ENCODE measurements at regions not wholly inside any gene's neighbourhood (a gene's known extent, or its start where the extent isn't known, plus 50 kb on each side); places are given as distances from the start of the nearest gene placed in this dataset.

DNA sequence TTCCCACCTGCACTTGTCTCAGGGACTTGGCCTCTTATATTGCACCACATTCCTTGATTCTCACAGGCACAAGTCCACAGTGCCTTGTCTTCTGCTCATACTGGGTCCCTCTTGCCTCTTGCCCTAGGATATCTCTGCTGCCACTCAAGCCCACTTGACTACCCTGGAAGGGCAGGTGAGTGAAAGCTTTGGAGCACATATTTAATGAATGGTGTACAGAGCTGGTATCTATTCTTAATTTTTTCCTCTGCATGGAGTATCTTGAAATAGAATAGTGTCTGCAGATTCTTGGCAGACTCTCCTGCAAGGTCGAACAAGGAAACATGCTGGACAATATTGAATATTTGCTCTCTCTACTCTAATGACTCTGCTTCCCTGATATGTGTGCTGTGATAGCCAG lies 1248.0 kb downstream of the MAT2B start:
- no peaks in the 10 kb centered on the region for H3K36me3 Mint-ChIP-seq
- H3K4me3 Mint-ChIP-seq = no peak overlapping the region
- H3K9me3 Mint-ChIP-seq = peaks cover 2% of the 10 kb centered on the region
- DNase-seq (ENCODE audit: low spot score in 2 of 2) = no peak
- no peaks in the 10 kb centered on the region for H3K4me1 Mint-ChIP-seq
- ATAC-seq = no peak
- no peak overlapping the region for H3K27ac Mint-ChIP-seq

DNA sequence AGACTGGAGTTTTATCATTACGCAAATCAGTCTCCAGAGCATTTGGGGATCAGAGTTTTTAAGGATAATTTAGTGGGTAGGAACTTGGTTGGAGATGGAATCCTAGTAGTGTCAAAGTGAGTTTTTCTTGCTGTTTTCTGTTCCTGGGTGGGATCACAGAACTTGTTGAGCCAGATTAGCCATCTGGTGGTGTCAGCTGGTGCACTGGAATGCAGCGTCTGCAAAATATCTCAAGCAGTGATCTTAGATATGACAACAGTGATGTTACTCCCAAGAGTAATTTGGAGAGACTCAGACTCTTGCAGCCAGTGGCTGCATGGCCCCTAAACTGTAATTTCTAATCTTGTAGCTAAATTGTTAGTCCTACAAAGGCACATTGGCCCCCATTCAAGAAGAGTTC lies 1257.8 kb downstream of the MAT2B start:
- no peak overlapping the region for H3K4me3 Mint-ChIP-seq
- ATAC-seq = no peak
- DNase-seq (ENCODE audit: low spot score in 2 of 2) = no peak
- peaks cover 7% of the 10 kb centered on the region for H3K9me3 Mint-ChIP-seq
- H3K27ac Mint-ChIP-seq = no peak overlapping the region
- no peaks in the 10 kb centered on the region for H3K4me1 Mint-ChIP-seq
- H3K36me3 Mint-ChIP-seq = no peaks in the 10 kb centered on the region

DNA sequence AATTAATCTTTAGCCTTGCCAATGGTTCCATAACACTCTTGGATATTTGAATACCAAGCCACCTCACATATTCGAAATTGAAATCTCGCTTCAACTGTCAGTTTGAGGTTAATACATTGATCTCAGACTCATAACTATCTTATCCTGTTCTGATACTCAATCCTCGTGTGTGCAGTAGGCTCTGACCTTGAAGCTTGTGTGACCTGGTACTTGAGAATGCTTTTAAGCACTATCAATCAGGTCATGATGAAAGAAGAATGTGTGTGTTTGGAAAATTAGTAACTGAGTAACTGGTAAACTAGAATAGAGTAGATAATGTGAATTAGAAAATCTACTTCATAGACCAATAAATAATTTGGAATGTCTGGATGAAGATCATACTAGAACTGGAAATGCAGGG lies 1266.7 kb downstream of the MAT2B start:
- Mint-ChIP-seq H3K27ac (no peak overlapping the region), H3K9me3 (peaks cover 22% of the 10 kb centered on the region), H3K4me1 (no peaks in the 10 kb centered on the region), H3K36me3 (no peaks in the 10 kb centered on the region), H3K4me3 (no peak overlapping the region)
- DNase-seq (ENCODE audit: low spot score in 2 of 2) (no peak), ATAC-seq (no peak)

DNA sequence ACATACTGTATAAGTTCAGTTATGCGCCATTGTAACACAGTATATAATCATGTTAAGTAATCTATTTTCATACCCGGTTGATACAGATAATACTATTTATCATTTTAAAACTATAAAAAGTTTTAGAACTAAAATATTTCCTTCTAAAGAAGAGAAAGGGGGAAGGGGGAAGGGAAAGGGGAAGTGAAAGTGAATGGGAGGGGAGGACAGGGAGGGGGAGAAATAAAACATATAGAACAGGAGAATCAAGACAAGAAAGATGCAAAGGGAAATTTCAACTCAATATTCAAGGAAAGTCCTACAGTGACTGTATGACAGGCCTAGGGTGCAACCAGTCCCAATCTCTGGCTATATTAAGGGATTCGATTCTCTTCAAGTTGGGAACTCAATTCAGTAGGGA lies 1278.8 kb downstream of the MAT2B start:
- Mint-ChIP-seq H3K4me3 (no peak overlapping the region), H3K36me3 (no peaks in the 10 kb centered on the region), H3K27ac (no peak overlapping the region)

DNA sequence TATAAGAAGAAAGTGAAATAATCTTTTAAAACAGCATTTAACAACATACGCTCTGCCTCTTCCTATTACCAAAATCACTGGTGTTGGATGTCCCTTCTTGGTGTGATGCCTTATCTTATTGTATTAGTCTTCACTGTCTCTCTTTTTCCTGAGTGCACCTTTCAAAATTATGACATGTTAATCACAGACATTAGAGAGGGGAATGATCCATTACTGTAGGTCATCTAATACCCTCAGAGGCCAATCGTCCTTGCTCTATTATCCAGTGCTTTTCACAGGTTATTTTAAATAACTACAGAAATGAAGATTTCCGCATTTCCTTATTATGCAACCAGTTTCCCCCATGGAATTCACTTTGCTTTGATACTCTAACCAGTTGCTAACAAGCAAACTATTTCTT lies 1292.7 kb downstream of the MAT2B start:
- peaks cover 5% of the 10 kb centered on the region for H3K9me3 Mint-ChIP-seq
- H3K4me1 Mint-ChIP-seq = no peaks in the 10 kb centered on the region
- H3K27ac Mint-ChIP-seq = no peak overlapping the region
- no peaks in the 10 kb centered on the region for H3K36me3 Mint-ChIP-seq
- H3K4me3 Mint-ChIP-seq = no peak overlapping the region
- ATAC-seq (no peak), DNase-seq (ENCODE audit: low spot score in 2 of 2) (no peak)

More for the DNA sequence above, 1278.8 kb downstream of the MAT2B start:
- Mint-ChIP-seq H3K4me1 (no peaks in the 10 kb centered on the region), H3K9me3 (peaks cover 9% of the 10 kb centered on the region)
- no peak for DNase-seq (ENCODE audit: low spot score in 2 of 2)
- ATAC-seq = no peak

DNA sequence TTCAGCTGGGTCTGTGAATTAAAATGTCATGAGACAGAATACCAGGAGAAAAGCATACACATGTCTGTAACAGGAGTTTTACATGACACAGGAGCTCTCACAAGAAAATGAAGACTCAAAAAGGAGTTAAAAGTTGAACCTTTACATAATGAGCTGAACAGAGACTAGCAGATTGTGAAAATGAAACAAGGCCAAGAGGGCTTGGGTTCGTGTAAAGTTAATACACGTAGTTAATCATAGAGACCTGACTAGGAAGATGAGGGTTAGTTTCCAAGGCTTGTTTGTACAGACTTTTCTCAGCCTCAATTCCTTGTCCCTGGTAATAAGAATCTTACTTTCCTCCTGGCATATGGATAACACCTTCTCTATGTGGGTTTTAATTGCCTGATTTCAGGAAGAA lies 1294.0 kb downstream of the MAT2B start:
- Mint-ChIP-seq H3K9me3 (peaks cover 5% of the 10 kb centered on the region), H3K4me1 (no peaks in the 10 kb centered on the region), H3K36me3 (no peaks in the 10 kb centered on the region), H3K27ac (no peak overlapping the region), H3K4me3 (no peak overlapping the region)
- no peak for DNase-seq (ENCODE audit: low spot score in 2 of 2)
- no peak for ATAC-seq

DNA sequence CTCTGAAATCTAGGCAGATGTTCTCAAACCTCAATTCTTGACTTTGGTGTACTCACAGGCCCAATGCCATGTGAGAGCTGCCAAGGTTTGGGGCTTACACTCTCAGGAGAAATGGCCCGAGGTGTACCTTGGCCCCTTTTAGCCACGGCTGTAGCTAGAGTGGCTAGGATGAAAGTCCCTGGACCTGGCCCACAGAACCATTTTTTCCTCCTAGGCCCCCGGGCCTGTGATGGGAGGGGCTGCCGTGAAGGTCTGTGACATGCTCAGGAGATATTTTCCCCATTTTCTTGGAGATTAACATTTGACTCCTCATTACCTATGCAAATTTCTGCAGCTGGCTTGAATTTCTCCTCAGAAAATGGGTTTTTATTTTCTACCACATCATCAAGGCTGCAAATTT lies 1296.5 kb downstream of the MAT2B start:
- Mint-ChIP-seq H3K4me3 (no peak overlapping the region), H3K27ac (no peak overlapping the region), H3K36me3 (no peaks in the 10 kb centered on the region), H3K9me3 (peaks cover 10% of the 10 kb centered on the region), H3K4me1 (no peaks in the 10 kb centered on the region)
- no peak for DNase-seq (ENCODE audit: low spot score in 2 of 2)
- no peak for ATAC-seq

DNA sequence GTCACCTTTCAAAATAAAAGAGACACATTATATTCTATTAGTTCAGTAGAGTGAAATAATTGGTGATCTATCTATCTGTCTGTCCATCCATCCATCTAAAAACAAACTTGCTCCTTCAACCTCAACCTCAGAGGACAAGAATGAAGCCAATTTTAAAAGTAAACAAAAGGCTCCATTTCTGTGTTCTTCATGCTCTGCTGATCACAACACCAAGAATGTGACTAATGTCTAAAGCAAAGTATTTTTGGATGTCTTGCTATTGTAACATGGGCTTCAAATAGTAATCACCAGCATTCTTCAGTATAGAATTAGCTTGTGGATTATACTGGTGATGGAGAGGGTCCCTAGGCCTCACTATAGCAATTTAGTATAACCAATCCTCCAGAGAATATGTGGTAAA lies 1304.4 kb downstream of the MAT2B start:
- Mint-ChIP-seq H3K36me3 (no peaks in the 10 kb centered on the region), H3K27ac (no peak overlapping the region), H3K9me3 (peaks cover 3% of the 10 kb centered on the region), H3K4me1 (no peaks in the 10 kb centered on the region), H3K4me3 (no peak overlapping the region)
- no peak for ATAC-seq
- no peak for DNase-seq (ENCODE audit: low spot score in 2 of 2)

DNA sequence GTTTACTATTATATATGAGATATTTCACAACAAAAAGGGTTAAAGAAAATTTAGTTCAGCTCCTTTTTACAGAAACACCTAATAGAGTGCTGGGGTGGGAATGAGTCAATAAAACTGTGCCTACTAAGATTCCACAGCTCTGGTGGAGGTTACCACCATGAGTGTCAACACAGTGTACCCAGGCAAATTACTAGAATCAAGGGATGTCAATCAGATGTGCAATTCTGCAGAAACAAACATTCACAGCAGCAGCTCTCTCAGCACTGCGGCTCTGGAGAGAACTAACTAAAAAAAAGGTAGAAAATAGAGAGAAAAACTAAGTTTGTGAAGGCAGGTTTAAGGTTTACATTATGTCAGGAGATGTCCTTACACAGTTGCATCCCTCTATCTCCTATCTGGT lies 1313.0 kb downstream of the MAT2B start:
- ATAC-seq (no peak), DNase-seq (ENCODE audit: low spot score in 2 of 2) (no peak)
- Mint-ChIP-seq H3K9me3 (peaks cover 3% of the 10 kb centered on the region), H3K4me1 (no peaks in the 10 kb centered on the region), H3K36me3 (no peaks in the 10 kb centered on the region), H3K27ac (no peak overlapping the region), H3K4me3 (no peak overlapping the region)

DNA sequence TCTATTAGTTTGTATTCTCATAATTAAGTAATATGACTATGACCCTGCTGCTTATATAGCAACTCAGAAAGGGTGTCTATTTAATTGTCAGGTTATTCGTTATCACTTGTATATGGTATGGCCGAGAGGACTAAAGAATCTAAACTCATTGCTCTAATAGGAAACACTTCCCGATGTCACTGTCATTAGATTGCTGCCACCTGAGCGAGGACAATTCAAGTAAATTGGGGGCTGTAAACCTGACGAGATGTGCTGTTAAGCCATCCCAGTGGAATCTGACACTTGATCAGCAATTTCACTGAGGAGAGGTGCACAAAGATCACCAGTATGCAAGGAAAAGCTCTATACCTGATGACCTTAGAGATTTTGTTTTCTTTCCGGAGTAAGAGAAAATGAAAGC lies 1319.3 kb downstream of the MAT2B start:
- H3K4me3 Mint-ChIP-seq = no peak overlapping the region
- ATAC-seq = no peak
- no peak overlapping the region for H3K27ac Mint-ChIP-seq
- H3K9me3 Mint-ChIP-seq = peaks cover 9% of the 10 kb centered on the region
- no peak for DNase-seq (ENCODE audit: low spot score in 2 of 2)
- H3K4me1 Mint-ChIP-seq = no peaks in the 10 kb centered on the region
- H3K36me3 Mint-ChIP-seq = no peaks in the 10 kb centered on the region

DNA sequence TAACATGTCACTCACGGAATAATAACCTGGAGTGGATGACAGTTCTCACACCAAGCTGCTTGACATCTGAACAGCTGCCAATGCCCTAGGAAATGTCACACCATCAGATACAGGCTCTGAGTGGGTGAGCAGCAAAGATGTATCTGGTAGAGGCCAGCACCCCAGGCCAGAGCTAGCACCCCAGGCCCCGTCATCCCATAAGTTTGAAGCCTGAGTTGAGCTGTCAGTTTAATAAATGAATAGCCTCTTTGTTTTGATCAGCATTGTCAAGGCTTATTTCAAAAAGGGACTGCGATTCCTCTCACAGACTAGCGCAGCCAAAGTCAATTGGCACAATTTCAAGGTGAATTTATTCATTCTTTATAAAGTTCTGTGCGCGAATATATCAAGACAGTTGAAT lies 1327.1 kb downstream of the MAT2B start:
- no peak for ATAC-seq
- peaks cover 5% of the 10 kb centered on the region for H3K9me3 Mint-ChIP-seq
- no peaks in the 10 kb centered on the region for H3K36me3 Mint-ChIP-seq
- no peaks in the 10 kb centered on the region for H3K4me1 Mint-ChIP-seq
- no peak for DNase-seq (ENCODE audit: low spot score in 2 of 2)
- no peak overlapping the region for H3K4me3 Mint-ChIP-seq
- H3K27ac Mint-ChIP-seq = no peak overlapping the region

DNA sequence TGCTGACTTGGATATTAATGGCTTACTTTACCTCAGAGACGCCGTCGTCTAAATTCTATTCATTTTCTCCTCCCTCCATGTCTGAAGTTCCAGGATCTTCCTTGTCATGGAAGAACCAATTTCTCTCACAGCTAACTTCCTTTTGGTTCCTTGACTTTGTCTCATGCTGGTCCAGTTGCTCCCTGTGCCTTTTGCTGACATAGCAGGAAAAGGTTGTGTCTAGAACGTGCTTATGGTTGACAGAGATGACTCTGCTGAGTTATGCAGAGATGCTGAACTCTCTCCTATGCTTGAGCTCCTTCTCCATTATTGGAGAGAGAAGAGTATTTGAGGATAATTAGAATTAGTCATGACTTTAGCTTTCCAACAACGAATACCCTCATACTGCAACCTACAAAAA lies 1338.9 kb downstream of the MAT2B start:
- no peak overlapping the region for H3K27ac Mint-ChIP-seq
- DNase-seq (ENCODE audit: low spot score in 2 of 2) = no peak
- ATAC-seq = no peak
- H3K36me3 Mint-ChIP-seq = no peaks in the 10 kb centered on the region
- H3K4me3 Mint-ChIP-seq = no peak overlapping the region
- H3K9me3 Mint-ChIP-seq = peaks cover 16% of the 10 kb centered on the region
- no peaks in the 10 kb centered on the region for H3K4me1 Mint-ChIP-seq

DNA sequence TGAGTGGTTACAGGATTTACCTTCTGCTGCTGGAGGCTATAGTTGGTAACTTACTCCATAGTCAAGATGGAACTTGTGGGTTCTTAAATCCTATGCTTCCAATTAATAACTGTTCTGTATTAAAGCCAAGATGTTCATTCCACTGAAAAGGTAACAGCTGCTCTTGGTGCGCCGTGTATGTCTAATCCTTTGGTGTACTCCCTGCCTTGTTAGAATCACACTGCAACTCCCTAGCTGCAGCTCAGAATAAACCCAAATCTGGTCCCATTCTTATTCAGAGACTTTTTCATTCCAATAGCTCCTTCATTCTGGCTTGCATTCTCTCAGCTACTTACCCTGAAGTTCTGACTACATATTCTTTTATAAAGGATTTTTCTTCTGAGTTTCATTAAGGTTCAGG lies 1355.5 kb downstream of the MAT2B start:
- no peak overlapping the region for H3K4me3 Mint-ChIP-seq
- DNase-seq (ENCODE audit: low spot score in 2 of 2) (no peak), ATAC-seq (no peak)
- H3K27ac Mint-ChIP-seq = no peak overlapping the region
- no peaks in the 10 kb centered on the region for H3K4me1 Mint-ChIP-seq
- H3K36me3 Mint-ChIP-seq = no peaks in the 10 kb centered on the region
- H3K9me3 Mint-ChIP-seq = peaks cover 12% of the 10 kb centered on the region

DNA sequence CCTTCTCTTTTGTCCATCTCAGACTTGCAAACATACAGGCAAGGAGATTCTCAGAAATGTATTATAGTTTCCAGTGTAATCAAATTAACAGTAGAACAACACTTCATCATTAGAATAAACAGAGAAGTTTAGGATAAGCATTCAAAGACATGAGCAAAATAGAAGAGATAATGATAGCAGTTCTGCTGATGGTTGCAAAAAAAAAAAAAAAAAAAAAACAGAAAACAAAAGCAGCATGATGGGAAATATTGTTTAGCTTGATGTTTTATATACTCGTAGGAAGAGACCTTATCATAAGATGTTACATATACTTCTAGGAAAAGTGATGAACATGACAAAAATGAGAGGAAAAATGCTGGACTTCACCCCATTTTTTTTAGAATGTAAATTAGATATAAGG lies 1356.2 kb downstream of the MAT2B start:
- no peaks in the 10 kb centered on the region for H3K36me3 Mint-ChIP-seq
- ATAC-seq (no peak), DNase-seq (ENCODE audit: low spot score in 2 of 2) (no peak)
- H3K9me3 Mint-ChIP-seq = peaks cover 12% of the 10 kb centered on the region
- no peak overlapping the region for H3K4me3 Mint-ChIP-seq
- no peaks in the 10 kb centered on the region for H3K4me1 Mint-ChIP-seq
- no peak overlapping the region for H3K27ac Mint-ChIP-seq

DNA sequence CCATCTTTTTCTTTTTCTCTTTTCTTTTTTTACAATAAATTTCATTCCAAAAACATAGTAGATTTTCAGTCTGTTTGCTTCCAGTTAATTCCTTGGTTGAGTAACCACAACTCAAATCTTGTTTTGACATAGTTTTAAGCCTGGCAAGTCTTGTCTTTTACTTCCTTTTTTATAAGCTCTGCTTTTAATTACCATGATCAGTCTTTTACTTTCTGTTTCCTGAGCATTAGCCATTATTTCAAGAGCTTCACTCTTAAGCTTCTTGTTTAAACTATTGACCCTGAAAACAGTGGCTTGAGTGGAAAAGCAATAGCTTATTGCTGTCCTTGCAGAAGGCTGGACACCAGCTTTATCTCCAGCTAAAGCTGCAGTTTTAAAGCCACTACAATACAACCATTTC lies 1363.3 kb downstream of the MAT2B start:
- DNase-seq (ENCODE audit: low spot score in 2 of 2) = no peak
- H3K27ac Mint-ChIP-seq = no peak overlapping the region
- ATAC-seq = no peak
- no peaks in the 10 kb centered on the region for H3K36me3 Mint-ChIP-seq
- no peaks in the 10 kb centered on the region for H3K4me1 Mint-ChIP-seq
- H3K9me3 Mint-ChIP-seq = no peaks in the 10 kb centered on the region
- H3K4me3 Mint-ChIP-seq = no peak overlapping the region

DNA sequence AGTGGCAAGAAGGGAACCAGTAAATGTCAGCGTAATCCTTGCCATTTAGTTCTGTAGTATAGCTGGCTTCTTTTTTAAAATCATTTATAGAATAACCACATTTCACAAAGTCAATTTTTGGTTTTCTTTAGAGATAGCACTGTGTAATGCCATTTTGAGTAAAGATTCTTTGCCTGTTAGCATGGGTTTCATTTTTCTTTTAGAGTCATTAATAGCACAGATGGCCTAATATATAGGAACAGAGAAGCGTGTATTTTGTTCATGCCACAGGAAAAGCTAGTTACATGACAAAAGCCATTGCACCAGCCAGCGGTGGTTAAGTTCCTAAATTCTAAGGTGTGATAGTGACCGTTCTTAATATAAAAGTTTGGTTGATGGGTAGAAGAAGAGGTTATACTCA lies 1363.9 kb downstream of the MAT2B start:
- Mint-ChIP-seq H3K4me1 (no peaks in the 10 kb centered on the region), H3K9me3 (no peaks in the 10 kb centered on the region), H3K27ac (no peak overlapping the region), H3K4me3 (no peak overlapping the region), H3K36me3 (no peaks in the 10 kb centered on the region)
- DNase-seq (ENCODE audit: low spot score in 2 of 2) (no peak), ATAC-seq (no peak)

DNA sequence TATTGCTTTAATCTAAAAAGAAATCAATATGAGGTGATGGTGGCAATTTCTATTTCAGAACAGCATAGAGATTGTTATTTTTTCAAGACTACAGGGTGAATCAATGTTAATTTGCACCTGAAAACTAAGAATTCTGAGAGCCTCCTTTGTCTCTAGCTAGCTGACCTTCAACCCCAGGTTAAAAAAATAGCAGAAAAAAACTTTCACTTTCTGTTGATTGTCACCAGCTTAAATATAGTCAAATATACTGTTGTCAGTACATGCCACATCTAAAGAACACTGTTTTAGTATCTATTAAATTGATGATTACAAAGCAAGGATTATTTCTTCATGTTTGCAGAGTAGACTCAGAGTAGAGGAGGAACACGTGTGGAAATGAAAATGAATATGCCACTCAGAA lies 1371.4 kb downstream of the MAT2B start:
- Mint-ChIP-seq H3K9me3 (peaks cover 3% of the 10 kb centered on the region), H3K27ac (no peak overlapping the region), H3K4me1 (no peaks in the 10 kb centered on the region), H3K4me3 (no peak overlapping the region), H3K36me3 (no peaks in the 10 kb centered on the region)
- no peak for DNase-seq (ENCODE audit: low spot score in 2 of 2)
- no peak for ATAC-seq
